ENCODE measurements at regions not wholly inside any gene's neighbourhood (a gene's known extent, or its start where the extent isn't known, plus 50 kb on each side); places are given as distances from the start of the nearest gene placed in this dataset.

DNA sequence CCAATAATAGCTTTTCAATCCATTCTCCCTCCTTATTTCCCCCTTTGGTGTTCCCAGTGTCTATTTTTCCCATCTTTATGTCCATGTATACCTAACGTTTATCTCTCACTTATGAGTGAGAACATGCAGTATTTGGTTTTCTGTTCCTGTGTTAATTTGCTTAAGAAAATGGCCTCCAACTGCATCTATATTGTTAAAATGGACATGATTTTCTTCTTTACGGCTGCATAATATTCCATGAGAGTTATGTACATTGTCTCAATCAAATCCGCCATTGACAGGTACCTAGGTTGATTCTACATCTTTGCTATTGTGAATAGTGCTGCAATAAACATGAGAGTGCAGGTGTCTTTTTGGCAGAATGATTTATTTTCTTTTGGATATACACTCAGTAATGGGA is 126.7 kb downstream of the CTH start:
- Histone ChIP-seq H4K5ac (ENCODE audit: insufficient read length, low read depth, low read length) (no peak overlapping the region), H3K79me1 (ENCODE audit: insufficient read depth, low read depth, low read length, poor library complexity, severe bottlenecking) (no peaks in the 10 kb centered on the region), H2BK15ac (ENCODE audit: low read depth, low read length) (no peak overlapping the region), H3K9me3 (ENCODE audit: control insufficient read depth, low read depth, low read length) (no peaks in the 10 kb centered on the region), H4K8ac (replicated peaks; ENCODE audit: insufficient read length, low read depth, low read length) (no peak overlapping the region), H2BK5ac (ENCODE audit: insufficient read length, low read length) (no peak overlapping the region), H3K4me1 (ENCODE audit: insufficient read depth, low read length) (no peaks in the 10 kb centered on the region), H3K14ac (ENCODE audit: insufficient read depth, low read length) (no peak overlapping the region), H3K23me2 (ENCODE audit: insufficient read length, low read depth, low read length, poor library complexity, severe bottlenecking) (no peaks in the 10 kb centered on the region), H2BK12ac (ENCODE audit: insufficient read length, low read depth, low read length) (no peak overlapping the region), H3K4ac (ENCODE audit: low read depth, low read length) (no peak overlapping the region), H3K4me2 (ENCODE audit: insufficient read depth, insufficient read length, low read length) (no peak overlapping the region), H2AK5ac (ENCODE audit: insufficient read length, low read length) (no peak overlapping the region), H3K18ac (ENCODE audit: insufficient read length, low read depth, low read length) (no peak overlapping the region), H2AFZ (ENCODE audit: low read length) (no peak overlapping the region), H2BK120ac (ENCODE audit: low read depth, low read length, poor library complexity, severe bottlenecking) (no peak overlapping the region), H3K23ac (ENCODE audit: insufficient read length, low read depth, low read length) (no peak overlapping the region), H3K9ac (ENCODE audit: extremely low read depth, insufficient read length, low read length) (no peak overlapping the region), H2BK20ac (ENCODE audit: low read depth, low read length, poor library complexity, severe bottlenecking) (no peak overlapping the region), H3K56ac (ENCODE audit: insufficient read length, low read depth, low read length) (no peak overlapping the region), H4K91ac (ENCODE audit: insufficient read length, low read depth, low read length) (no peak overlapping the region), H3K27me3 (ENCODE audit: insufficient read depth, low read length) (no peaks in the 10 kb centered on the region), H3K79me2 (ENCODE audit: insufficient read depth, low read length) (no peaks in the 10 kb centered on the region), H3T11ph (ENCODE audit: low read length) (no peak overlapping the region), H4K20me1 (ENCODE audit: control insufficient read depth, insufficient read depth, insufficient read length) (no peaks in the 10 kb centered on the region), H3K27ac (ENCODE audit: insufficient read length, low read depth, low read length) (no peak overlapping the region)
- H3K36me3 Mint-ChIP-seq (ENCODE audit: insufficient read depth in 1 of 3, low read depth in 3 of 3): no peaks in the 10 kb centered on the region
- no peak overlapping the region for H3K27ac Mint-ChIP-seq
- DNase-seq: no peak
- no peaks in the 10 kb centered on the region for H3K27me3 Mint-ChIP-seq (ENCODE audit: low read depth)
- no CpG with 5 or more reads among the region's 3 CpGs for WGBS (ENCODE audit: extremely low coverage, insufficient read length, low lambda C conversion rate)
- no peak for TF ChIP-seq CTCF (conservative IDR thresholded peaks at IDR 0.05)
- H3K9me3 Mint-ChIP-seq: no peaks in the 10 kb centered on the region; a peak in 1 of 5 replicates
- no peaks in the 10 kb centered on the region for H3K4me1 Mint-ChIP-seq
- H3K4me3 Mint-ChIP-seq: no peak overlapping the region

Data from H9 (cell line).